Heart left ventricle (tissue), 16 donors: ENCODE measurements at regions not wholly inside any gene's neighbourhood (a gene's known extent, or its start where the extent isn't known, plus 50 kb on each side); places are given as distances from the start of the nearest gene placed in this dataset.
A peak's percentile ranks its signal among the peaks of the same experiment; 100 is the strongest.

Experiments used
- ATAC-seq, 4 donors: fragments of 200-7000 bp; cut with Tn5 transposase; one replicate each; pipeline ENCODE4 v1.9.1; 2020 to 2022; ENCODE audit warnings: moderate library complexity in 4 of 4, mild to moderate bottlenecking in 3 of 4, moderate number of reproducible peaks in 1 of 4
- DNase-seq, 5 donors: peaks; one replicate each; pipeline ENCODE4 v3.0.0-alpha.2; 2020
- H3K27ac ChIP-seq, 12 donors: fragments of 200-600 bp; sonication (generic) in 4 of 12; one replicate each; pipeline versions ENCODE4 v1.5.0 to v1.8.0; 2016 to 2022; ENCODE audit warnings: mild to moderate bottlenecking in 2 of 12
- H3K27me3 ChIP-seq, 9 donors: fragments of 200-600 bp; sonication (generic) in 2 of 9; one replicate each; pipeline versions ENCODE4 v1.5.1 to v1.8.0; 2016 to 2022; ENCODE audit warnings: mild to moderate bottlenecking in 3 of 9
- H3K36me3 ChIP-seq, 9 donors: fragments of 200-600 bp; sonication (generic) in 2 of 9; one replicate each; pipeline versions ENCODE4 v1.5.0 to v1.8.0; 2018 to 2022; ENCODE audit warnings: mild to moderate bottlenecking in 2 of 9
- H3K4me1 ChIP-seq, 12 donors: fragments of 200-600 bp; sonication (generic) in 4 of 12; one replicate each; pipeline versions ENCODE4 v1.5.0 to v1.8.0; 2016 to 2022; ENCODE audit warnings: mild to moderate bottlenecking in 3 of 12
- H3K4me3 ChIP-seq, 12 donors: fragments of 200-600 bp; sonication (generic) in 4 of 12; one replicate each; pipeline versions ENCODE4 v1.5.0 to v1.8.0; 2017 to 2022; ENCODE audit warnings: mild to moderate bottlenecking in 9 of 12, moderate library complexity in 4 of 12
- H3K9me3 ChIP-seq, 12 donors: fragments of 200-600 bp; sonication (generic) in 4 of 12; one replicate each; pipeline versions ENCODE4 v1.5.0 to v1.8.0; 2016 to 2022; ENCODE audit warnings: mild to moderate bottlenecking in 1 of 12
- CTCF ChIP-seq, 12 donors: fragments of 200-600 bp; sonication (generic) in 4 of 12; IDR thresholded peaks; one replicate each; pipeline versions ENCODE4 v1.5.0 to v1.8.0; 2018 to 2022; ENCODE audit warnings: antibody characterized with exemption in 12 of 12, mild to moderate bottlenecking in 5 of 12
- POLR2A ChIP-seq, 2 donors: fragments of 450-650 bp; IDR thresholded peaks; one replicate each; pipeline ENCODE4 v1.6.1; 2017; ENCODE audit warnings: antibody characterized with exemption in 2 of 2, mild to moderate bottlenecking in 2 of 2, moderate library complexity in 2 of 2
- WGBS, 4 donors: extraction: QIAGEN DNeasy Blood & Tissue Kit in 2 of 4; methylation state at CpG; one replicate each; pipeline versions ENCODE4 v1.1.5 to v1.1.7; 2013 to 2018; 5-methylcytosine and 5-hydroxymethylcytosine counted together
- intact Hi-C, 10 donors: fragments of 100-400 bp; cut with DNase I; formaldehyde crosslinking; loops; one replicate each; pipeline versions ENCODE4 v1.11.1 to v1.14.2; 2022
- donor health status: ischemic (EF 13 %, LVEDD 7.1; RV severe dilation, severe dysfunction).
- donor health status: healthy with polysubstance abuse.
- donor health status: DM: no; HTN: yes; CAD: no.
- donor health status: DM: no; HTN: no; CAD: no.
- donor health status: ischemic (EF 25% LVEDD 6.9; RV normal size, moderate dysfunction).
- donor health status: ischemic (EF 25% LVEDD 5.7; RV mildly dilated, moderate dysfunction).
- donor health status: healthy.
- donor health status: DM: yes; HTN: yes; CAD: no.
- donor health status: ischemic (EF 35%, LVEDD 5.7; RV mildly dilated, moderate dysfunction).
- donor health status: nonischemic (EF 11% LVEDD 7.7; RV severe dilation, severe dysfunction).
- donor health status: DM: yes; HTN: yes; CAD: no.
- donor health status: PGD.
- donor health status: ischemic (EF 29% LVEDD 5.4; RV normal size, mild dysfunction).
- donor health status: nonischemic (EF 23%, LVEDD 6.1; RV moderate dilation, normal function).

GRCh38 chr5:154577416-154577815 is 99.4 kb upstream of the HAND1 start:
- WGBS, 4 donors, result 42 to 75% (median 64%) methylated on average over 1 of the region's 1 CpG
- Histone ChIP-seq H3K27me3 (peaks cover 0 to 57% (median 14%) of the 10 kb centered on the region in 9 donors), H3K4me1 (no peaks in the 10 kb centered on the region), H3K9me3 (no peaks in the 10 kb centered on the region), H3K27ac (no peak overlapping the region), H3K4me3 (no peak overlapping the region), H3K36me3 (no peaks in the 10 kb centered on the region)
- no peak for ATAC-seq
- TF ChIP-seq CTCF (IDR thresholded peaks at IDR 0.05), result no peak
- no peak for TF ChIP-seq POLR2A (IDR thresholded peaks at IDR 0.05)
- no peak for DNase-seq
- intact Hi-C loops, result no loop called here

GRCh38 chr5:154576429-154576806 is 98.4 kb upstream of the HAND1 start:
- TF ChIP-seq POLR2A (IDR thresholded peaks at IDR 0.05) (no peak), CTCF (IDR thresholded peaks at IDR 0.05) (no peak)
- DNase-seq, result no peak
- no peak overlapping the region for H3K4me3 ChIP-seq
- no peaks in the 10 kb centered on the region for H3K4me1 ChIP-seq
- intact Hi-C loops, result no loop called here
- no peaks in the 10 kb centered on the region for H3K36me3 ChIP-seq
- ATAC-seq, result no peak
- no peaks in the 10 kb centered on the region for H3K9me3 ChIP-seq
- no peak overlapping the region for H3K27ac ChIP-seq
- peaks cover 0 to 48% (median 14%) of the 10 kb centered on the region in 9 donors for H3K27me3 ChIP-seq
- WGBS, 4 donors, result 24 to 37% (median 31%) methylated on average over 5 to 9 of the region's 9 CpGs

- Histone ChIP-seq H3K4me3 (no peak overlapping the region), H3K9me3 (no peaks in the 10 kb centered on the region), H3K27me3 (peaks cover 0 to 45% (median 14%) of the 10 kb centered on the region in 9 donors), H3K4me1 (no peaks in the 10 kb centered on the region), H3K36me3 (no peaks in the 10 kb centered on the region), H3K27ac (no peak overlapping the region)
- no peak for ATAC-seq
- 26 to 32% (median 31%) methylated on average over 11 of the region's 11 CpGs for WGBS, 4 donors
- intact Hi-C loops, result no loop called here
- TF ChIP-seq POLR2A (IDR thresholded peaks at IDR 0.05) (no peak), CTCF (IDR thresholded peaks at IDR 0.05) (peak in 1 of 12 donors; percentile 10)
- no peak for DNase-seq
These were observed 97.8 kb upstream of the HAND1 start for GRCh38 chr5:154575546-154576428.

- no peak for DNase-seq
- no peaks in the 10 kb centered on the region for H3K4me1 ChIP-seq
- H3K27ac ChIP-seq, result no peak overlapping the region
- no peaks in the 10 kb centered on the region for H3K9me3 ChIP-seq
- H3K4me3 ChIP-seq, result no peak overlapping the region
- TF ChIP-seq CTCF (IDR thresholded peaks at IDR 0.05) (no peak), POLR2A (IDR thresholded peaks at IDR 0.05) (no peak)
- no peak for ATAC-seq
- 85 to 94% (median 87%) methylated on average over 6 of the region's 6 CpGs for WGBS, 4 donors
- H3K36me3 ChIP-seq, result no peaks in the 10 kb centered on the region
- H3K27me3 ChIP-seq, result peaks cover 0 to 38% (median 14%) of the 10 kb centered on the region in 9 donors
- intact Hi-C loops, result no loop called here
These were observed 95.0 kb upstream of the HAND1 start for GRCh38 chr5:154573011-154573410.
